Activated CD4-positive, alpha-beta T cell treated with anti-CD3 and anti-CD28 coated beads, Interleukin-2, amount 10 ng/mL, durations not matched to agents 7 days and 5 days (primary cell): ENCODE measurements at regions not wholly inside any gene's neighbourhood (a gene's known extent, or its start where the extent isn't known, plus 50 kb on each side); places are given as distances from the start of the nearest gene placed in this dataset.
"Not testable (repeated sequence)": the region's sequence is repeated elsewhere in the genome, so short reads cannot be mapped to it uniquely, and the experiment has no call there.

Source experiments
- CTCF ChIA-PET: fragments of 350-600 bp; sonication (Branson Sonifier 250); formaldehyde crosslinking; loops from one replicate; lab custom pipeline; 2021; ENCODE audit warnings: antibody characterized with exemption; lab: Charles Lee
- POLR2A ChIA-PET: fragments of 350-600 bp; sonication (Branson Sonifier 250); formaldehyde crosslinking; loops from one replicate; lab custom pipeline; 2021; ENCODE audit warnings: antibody characterized with exemption; lab: Charles Lee
- DNase-seq: peaks from one replicate; pipeline ENCODE4 v3.0.0-alpha.2; 2020
- H3K27ac Mint-ChIP-seq: one replicate; pipeline ENCODE4 v1.8.0; 2021; ENCODE audit warnings: mild to moderate bottlenecking, moderate library complexity, mixed read lengths
- H3K27me3 Mint-ChIP-seq: one replicate; pipeline ENCODE4 v1.8.0; 2021; ENCODE audit warnings: mixed read lengths
- H3K36me3 Mint-ChIP-seq: one replicate; pipeline ENCODE4 v1.8.0; 2021; ENCODE audit warnings: low read depth, mixed read lengths
- H3K4me1 Mint-ChIP-seq: one replicate; pipeline ENCODE4 v1.8.0; 2021; ENCODE audit warnings: mixed read lengths
- H3K4me3 Mint-ChIP-seq: one replicate; pipeline ENCODE4 v1.8.0; 2021; ENCODE audit warnings: mild to moderate bottlenecking, moderate library complexity, mixed read lengths
- H3K9me3 Mint-ChIP-seq: one replicate; pipeline ENCODE4 v1.8.0; 2021; ENCODE audit warnings: mixed read lengths

DNA sequence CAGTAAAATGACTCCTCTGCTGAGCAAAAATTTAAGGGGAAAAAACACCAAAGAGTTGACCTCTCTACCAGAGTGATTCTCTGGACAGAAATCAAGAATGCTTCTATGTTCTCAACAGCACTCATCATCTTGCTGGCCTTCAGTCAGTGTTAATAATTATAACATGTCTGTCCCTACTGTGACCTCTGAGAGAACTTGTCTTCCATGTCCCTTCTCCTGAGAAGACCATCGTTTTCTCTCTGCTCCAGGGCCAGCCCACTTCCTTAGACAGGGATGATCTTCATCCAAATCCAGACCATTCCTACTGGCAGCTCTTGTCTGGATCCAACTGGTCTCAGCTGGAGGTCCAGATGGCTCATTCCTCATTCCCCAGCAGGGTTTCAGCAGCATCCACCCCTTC lies 139.0 kb upstream of the NECTIN3 start:
- no peak overlapping the region for H3K27ac Mint-ChIP-seq
- ChIA-PET CTCF (no interaction called here), POLR2A (no interaction called here)
- peaks cover 17% of the 10 kb centered on the region for H3K27me3 Mint-ChIP-seq
- H3K4me3 Mint-ChIP-seq = no peak overlapping the region
- no peaks in the 10 kb centered on the region for H3K4me1 Mint-ChIP-seq
- no peaks in the 10 kb centered on the region for H3K36me3 Mint-ChIP-seq
- no peaks in the 10 kb centered on the region for H3K9me3 Mint-ChIP-seq
- no peak for DNase-seq

DNA sequence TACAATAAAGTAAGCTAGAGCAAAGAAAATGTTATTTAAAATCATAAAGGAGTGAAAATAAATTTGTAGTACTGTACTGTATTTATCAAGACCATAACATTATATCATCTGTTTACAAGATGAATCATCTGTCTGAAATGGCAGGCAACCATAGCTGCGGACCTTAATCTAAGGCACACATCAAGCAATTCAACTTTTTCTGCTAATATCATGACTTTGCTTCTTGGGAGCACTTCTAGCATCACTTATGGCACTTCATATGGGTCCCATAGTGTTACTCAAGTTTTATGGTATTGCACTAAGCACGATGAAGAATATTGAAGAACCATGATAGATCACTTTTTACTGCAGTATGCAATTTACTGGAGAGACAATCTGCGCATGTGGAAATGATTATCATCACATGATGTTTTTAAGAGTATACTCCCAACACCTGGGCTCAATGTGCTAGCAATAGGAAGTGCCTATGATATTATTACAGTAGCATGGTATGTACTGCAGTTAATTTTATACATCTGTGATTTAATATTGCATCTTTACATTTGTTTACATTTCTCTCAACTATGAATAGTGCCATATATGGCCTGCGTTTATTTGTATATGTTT lies 137.7 kb upstream of the NECTIN3 start:
- POLR2A ChIA-PET = no interaction called here
- H3K4me1 Mint-ChIP-seq = no peaks in the 10 kb centered on the region
- H3K36me3 Mint-ChIP-seq = no peaks in the 10 kb centered on the region
- H3K27me3 Mint-ChIP-seq = peaks cover 15% of the 10 kb centered on the region
- H3K4me3 Mint-ChIP-seq = no peak overlapping the region
- H3K9me3 Mint-ChIP-seq = no peaks in the 10 kb centered on the region
- CTCF ChIA-PET = no interaction called here
- no peak for DNase-seq
- no peak overlapping the region for H3K27ac Mint-ChIP-seq

DNA sequence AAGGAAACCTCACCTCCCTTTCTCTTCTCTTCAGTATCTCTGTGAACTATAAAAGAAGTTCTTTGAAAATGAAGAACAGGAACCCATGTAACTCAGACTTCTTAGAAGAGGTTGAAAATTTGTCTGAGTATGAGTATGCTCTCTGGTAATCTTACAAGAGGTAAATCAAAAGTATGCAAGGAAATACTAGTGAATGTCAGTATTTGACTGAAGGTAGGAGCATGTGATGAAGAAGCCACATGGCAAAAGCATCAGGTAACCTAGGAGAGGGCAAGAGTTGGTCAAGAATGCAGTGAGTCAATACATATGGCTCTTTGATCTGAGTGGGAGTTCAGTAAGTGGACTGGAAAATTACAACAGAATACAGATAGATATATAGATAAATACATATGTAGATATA lies 133.0 kb upstream of the NECTIN3 start:
- H3K27ac Mint-ChIP-seq = no peak overlapping the region
- peaks cover 3% of the 10 kb centered on the region for H3K9me3 Mint-ChIP-seq
- H3K4me3 Mint-ChIP-seq = no peak overlapping the region
- no peaks in the 10 kb centered on the region for H3K36me3 Mint-ChIP-seq
- H3K27me3 Mint-ChIP-seq = peaks cover 10% of the 10 kb centered on the region
- H3K4me1 Mint-ChIP-seq = no peaks in the 10 kb centered on the region
- no peak for DNase-seq
- ChIA-PET CTCF (no interaction called here), POLR2A (no interaction called here)

DNA sequence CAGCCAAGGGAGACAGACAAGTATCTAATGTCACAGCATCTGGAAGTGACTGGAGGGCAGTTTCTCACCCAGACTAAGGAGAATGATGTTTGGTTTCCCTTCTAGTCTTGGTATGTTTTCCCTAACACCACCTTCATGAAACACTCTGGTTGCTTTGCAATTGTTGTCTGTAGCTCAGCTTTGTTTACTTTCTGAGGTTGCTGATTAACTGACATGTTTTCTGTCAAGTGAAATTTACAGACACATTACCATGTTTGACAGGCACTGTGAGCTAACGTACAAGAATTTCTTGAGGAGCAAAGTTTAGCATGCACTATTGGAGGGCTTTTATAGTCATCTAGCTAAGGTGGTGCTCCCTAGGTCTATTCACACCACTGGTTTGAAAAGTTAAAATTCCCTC lies 131.6 kb upstream of the NECTIN3 start:
- ChIA-PET POLR2A (no interaction called here), CTCF (no interaction called here)
- DNase-seq = no peak
- Mint-ChIP-seq H3K36me3 (no peaks in the 10 kb centered on the region), H3K27ac (no peak overlapping the region), H3K4me3 (no peak overlapping the region), H3K27me3 (peaks cover 10% of the 10 kb centered on the region), H3K4me1 (no peaks in the 10 kb centered on the region), H3K9me3 (peaks cover 7% of the 10 kb centered on the region)

DNA sequence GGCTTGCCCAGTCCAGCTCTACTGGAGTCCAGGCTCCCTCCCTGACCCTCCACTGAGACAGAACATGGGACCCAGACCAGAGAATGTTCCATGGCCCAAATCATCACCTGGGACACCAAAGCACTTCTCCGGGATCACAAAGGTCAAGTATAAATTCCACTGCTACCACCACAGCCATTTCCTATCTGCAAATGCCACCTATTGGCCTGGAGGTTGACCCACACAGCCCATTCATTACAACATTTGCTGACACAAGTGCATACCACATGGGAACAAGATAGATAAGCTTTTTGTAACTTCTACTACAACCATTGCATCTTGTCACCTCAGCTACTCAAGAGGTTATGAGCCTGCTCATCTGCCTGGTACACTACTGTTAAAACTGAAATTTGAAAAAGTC lies 126.8 kb upstream of the NECTIN3 start:
- H3K9me3 Mint-ChIP-seq = peaks cover 26% of the 10 kb centered on the region
- no peaks in the 10 kb centered on the region for H3K4me1 Mint-ChIP-seq
- DNase-seq = no peak
- CTCF ChIA-PET = no interaction called here
- H3K36me3 Mint-ChIP-seq = no peaks in the 10 kb centered on the region
- peaks cover 1% of the 10 kb centered on the region for H3K27me3 Mint-ChIP-seq
- no peak overlapping the region for H3K27ac Mint-ChIP-seq
- no peak overlapping the region for H3K4me3 Mint-ChIP-seq
- POLR2A ChIA-PET = no interaction called here

DNA sequence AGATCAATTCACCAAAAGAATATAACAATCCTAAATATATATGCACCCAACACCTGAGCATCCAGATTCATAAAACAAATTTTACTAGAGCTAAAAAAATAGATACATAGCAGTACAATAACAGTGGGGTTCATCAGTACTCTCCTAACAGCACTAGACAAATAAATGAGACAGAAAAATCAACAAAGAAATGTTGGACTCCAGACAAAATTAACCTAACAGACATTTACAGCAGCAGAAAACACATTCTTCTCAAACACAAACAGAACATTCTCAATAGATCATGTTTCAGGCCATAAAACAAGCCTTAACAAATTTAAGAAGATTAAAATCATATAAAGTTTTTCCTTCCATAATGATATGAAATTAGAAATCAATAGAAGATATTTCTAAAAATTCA lies 124.8 kb upstream of the NECTIN3 start:
- ChIA-PET POLR2A (no interaction called here), CTCF (no interaction called here)

DNA sequence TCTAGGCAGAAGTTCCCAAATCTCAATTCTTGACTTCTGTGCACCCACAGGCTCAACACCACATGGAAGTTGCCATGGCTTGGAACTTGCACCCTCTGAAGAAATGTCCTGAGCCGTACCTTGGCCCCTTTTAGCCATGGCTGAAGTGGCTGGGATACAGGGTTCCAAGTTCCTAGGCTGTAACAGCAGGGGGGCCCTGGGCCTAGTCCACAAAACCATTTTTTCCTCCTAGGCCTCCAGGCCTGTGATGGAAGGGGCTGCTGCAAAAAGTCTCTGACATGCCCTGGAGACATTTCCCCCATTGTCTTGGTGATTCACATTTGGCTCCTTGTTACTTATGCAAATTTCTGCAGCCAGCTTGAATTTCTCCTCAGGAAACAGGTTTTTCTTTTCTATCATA lies 122.4 kb upstream of the NECTIN3 start:
- H3K4me3 Mint-ChIP-seq, DNase-seq, H3K4me1 Mint-ChIP-seq, POLR2A ChIA-PET, H3K36me3 Mint-ChIP-seq, H3K27me3 Mint-ChIP-seq, H3K27ac Mint-ChIP-seq, CTCF ChIA-PET: not testable (repeated sequence)
- peaks cover 27% of the 10 kb centered on the region for H3K9me3 Mint-ChIP-seq

More for the DNA sequence above, 124.8 kb upstream of the NECTIN3 start:
- DNase-seq = no peak
- peaks cover under 1% of the 10 kb centered on the region for H3K27me3 Mint-ChIP-seq
- H3K9me3 Mint-ChIP-seq = peaks cover 30% of the 10 kb centered on the region
- no peak overlapping the region for H3K4me3 Mint-ChIP-seq
- H3K4me1 Mint-ChIP-seq = no peaks in the 10 kb centered on the region
- H3K36me3 Mint-ChIP-seq = no peaks in the 10 kb centered on the region
- no peak overlapping the region for H3K27ac Mint-ChIP-seq

DNA sequence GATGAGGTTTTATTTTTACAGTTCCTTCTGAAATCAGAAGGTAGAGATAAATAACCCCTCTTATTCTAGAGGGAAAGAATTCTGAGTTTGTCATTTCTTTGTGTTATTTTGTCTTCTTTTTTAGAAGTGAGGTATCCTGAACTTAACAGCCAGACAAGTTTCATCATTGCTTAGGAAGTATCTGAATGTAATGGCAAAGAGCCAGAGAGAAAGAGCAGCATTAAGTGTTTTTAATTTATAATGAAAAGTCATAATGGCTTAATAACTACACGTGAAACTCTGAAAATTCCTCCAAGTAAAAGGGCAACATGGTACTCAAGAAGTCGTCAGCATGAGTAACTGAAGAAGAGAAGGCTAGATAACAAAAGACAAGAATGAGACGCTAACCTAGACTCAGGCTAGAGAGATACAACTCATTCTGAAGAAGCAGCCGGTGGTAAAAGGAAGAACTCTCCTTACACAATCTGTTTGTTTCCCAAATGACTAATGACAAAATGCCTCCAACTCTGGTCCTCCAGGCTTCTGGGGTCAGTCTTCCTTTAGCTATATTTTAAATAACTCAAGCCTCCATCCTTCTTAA lies 116.2 kb upstream of the NECTIN3 start:
- H3K27ac Mint-ChIP-seq = no peak overlapping the region
- DNase-seq = no peak

DNA sequence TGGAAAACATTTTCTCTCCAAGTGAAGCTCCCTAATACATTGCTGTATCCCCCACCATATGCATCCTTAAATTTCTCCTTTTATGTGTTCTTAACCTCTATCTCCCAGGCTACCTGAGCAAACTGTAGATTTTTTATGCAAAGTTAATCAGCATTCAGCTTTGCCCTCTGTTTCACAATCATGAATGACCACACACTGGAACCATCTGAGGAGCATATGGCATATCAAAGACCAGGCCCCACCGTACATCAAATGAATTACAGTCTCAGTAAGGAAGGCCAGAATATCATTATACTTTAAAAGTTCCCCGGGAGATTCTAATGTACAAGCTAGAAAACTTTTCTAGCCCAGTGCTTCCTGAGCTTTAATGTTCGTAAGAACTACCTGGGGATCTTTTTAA lies 115.5 kb upstream of the NECTIN3 start:
- H3K4me1 Mint-ChIP-seq = no peaks in the 10 kb centered on the region
- no peaks in the 10 kb centered on the region for H3K36me3 Mint-ChIP-seq
- H3K27me3 Mint-ChIP-seq = peaks cover 4% of the 10 kb centered on the region
- POLR2A ChIA-PET = no interaction called here
- H3K4me3 Mint-ChIP-seq = no peak overlapping the region
- CTCF ChIA-PET = no interaction called here
- no peak for DNase-seq
- H3K27ac Mint-ChIP-seq = no peak overlapping the region
- no peaks in the 10 kb centered on the region for H3K9me3 Mint-ChIP-seq

More for the DNA sequence above, 116.2 kb upstream of the NECTIN3 start:
- ChIA-PET CTCF (no interaction called here), POLR2A (no interaction called here)
- Mint-ChIP-seq H3K4me3 (no peak overlapping the region), H3K27me3 (peaks cover 4% of the 10 kb centered on the region), H3K9me3 (no peaks in the 10 kb centered on the region), H3K36me3 (no peaks in the 10 kb centered on the region), H3K4me1 (no peaks in the 10 kb centered on the region)

DNA sequence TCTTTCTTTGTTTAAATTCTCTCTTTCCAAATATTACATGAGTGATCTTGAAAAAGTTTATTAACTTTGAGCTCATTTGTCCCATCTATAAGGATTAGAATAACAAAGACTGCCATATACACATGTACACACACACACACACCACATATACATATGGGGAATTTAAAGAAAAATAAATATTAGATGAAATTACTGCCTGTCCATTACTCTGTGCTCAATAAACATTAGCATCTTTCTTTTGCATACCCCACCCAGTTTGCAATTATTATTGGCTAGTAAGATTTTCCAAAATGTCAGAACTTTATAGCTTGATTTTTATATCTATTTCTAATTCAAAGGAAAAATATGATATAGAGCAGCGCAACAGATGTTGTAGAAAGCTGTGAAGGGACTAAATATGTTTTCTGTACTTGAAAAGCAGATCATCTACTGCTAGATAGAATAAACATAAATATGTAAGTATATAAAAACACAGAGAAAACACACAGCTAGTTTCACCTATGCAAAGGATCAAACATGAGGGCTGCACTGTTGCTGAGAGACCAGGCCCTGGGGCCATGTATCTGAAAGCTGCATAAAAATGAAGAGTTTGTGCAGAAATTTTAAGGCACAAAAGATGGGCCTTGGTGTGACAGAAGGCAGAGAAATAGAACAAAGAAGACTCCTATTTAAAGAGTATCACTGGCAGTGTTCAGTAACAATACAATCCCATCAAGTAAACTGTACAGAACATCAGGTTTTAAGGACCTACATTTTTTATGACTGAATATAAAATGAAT lies 114.2 kb upstream of the NECTIN3 start:
- DNase-seq = no peak
- no peak overlapping the region for H3K4me3 Mint-ChIP-seq
- ChIA-PET POLR2A (no interaction called here), CTCF (no interaction called here)
- no peaks in the 10 kb centered on the region for H3K9me3 Mint-ChIP-seq
- no peak overlapping the region for H3K27ac Mint-ChIP-seq
- H3K36me3 Mint-ChIP-seq = no peaks in the 10 kb centered on the region
- peaks cover 4% of the 10 kb centered on the region for H3K27me3 Mint-ChIP-seq
- H3K4me1 Mint-ChIP-seq = no peaks in the 10 kb centered on the region

DNA sequence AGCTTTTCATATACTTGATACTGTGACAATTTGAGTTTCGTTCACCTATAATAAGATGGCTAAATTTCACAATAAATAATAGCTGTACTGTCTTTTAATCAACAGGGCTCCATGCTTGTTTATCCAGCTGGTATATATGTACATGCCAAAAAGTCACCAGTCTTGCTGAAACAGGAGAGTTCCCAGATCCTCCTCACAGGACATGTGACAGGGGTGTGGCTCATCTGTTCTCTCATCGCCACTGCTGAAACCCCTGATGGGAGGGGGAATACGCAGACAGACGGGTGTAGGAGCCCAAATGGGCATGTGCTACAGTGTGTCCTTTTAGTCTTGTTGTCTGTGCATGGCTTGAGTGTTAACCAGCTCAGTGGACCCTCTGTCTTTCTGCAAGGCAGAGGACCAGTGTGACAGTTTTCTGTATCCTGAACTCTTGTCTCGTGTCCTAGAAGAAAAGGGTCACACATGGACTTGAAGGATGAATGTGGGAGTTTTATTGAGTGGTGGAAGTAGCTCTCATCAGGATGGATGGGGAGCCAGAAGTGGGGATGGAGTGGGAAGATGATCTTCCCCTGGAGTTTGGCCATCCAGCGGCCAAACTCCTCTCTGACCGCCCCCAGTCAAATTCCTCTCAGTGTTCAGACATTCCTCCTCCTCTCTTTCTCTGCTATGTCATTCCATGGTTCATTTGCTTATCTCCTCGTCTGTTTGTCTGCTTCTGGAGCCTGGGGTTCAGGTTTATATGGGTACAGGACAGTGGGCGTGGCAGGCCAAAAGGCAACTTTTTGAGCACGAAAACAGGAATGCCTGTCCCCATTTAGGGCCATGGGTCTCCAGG lies 113.1 kb upstream of the NECTIN3 start:
- Mint-ChIP-seq H3K4me3 (no peak overlapping the region), H3K27ac (no peak overlapping the region), H3K9me3 (no peaks in the 10 kb centered on the region), H3K27me3 (peaks cover 4% of the 10 kb centered on the region), H3K4me1 (no peaks in the 10 kb centered on the region), H3K36me3 (no peaks in the 10 kb centered on the region)
- ChIA-PET CTCF (no interaction called here), POLR2A (no interaction called here)
- no peak for DNase-seq

DNA sequence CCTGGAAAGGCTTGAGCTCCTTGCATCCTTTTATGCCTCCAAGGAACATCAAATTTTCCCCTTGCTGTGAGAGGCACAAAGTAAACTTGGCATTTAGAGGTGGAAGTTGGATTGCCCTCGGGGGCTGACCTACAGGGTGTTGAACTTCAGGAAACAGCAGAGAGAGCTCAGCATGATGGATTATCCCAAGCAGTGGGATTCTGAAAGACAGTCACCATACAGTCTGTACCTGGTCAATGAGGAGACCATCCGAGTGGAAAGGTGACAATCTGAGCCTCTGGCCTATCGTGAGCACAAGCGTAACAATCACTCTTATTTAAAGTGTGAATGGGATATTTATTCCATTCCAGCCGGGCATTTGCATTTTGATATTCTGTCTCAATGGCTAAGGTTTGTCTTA lies 105.6 kb upstream of the NECTIN3 start:
- Mint-ChIP-seq H3K36me3 (no peaks in the 10 kb centered on the region), H3K27ac (no peak overlapping the region), H3K9me3 (peaks cover 8% of the 10 kb centered on the region), H3K4me1 (no peaks in the 10 kb centered on the region), H3K27me3 (peaks cover 2% of the 10 kb centered on the region), H3K4me3 (no peak overlapping the region)
- CTCF ChIA-PET = no interaction called here
- POLR2A ChIA-PET = no interaction called here
- no peak for DNase-seq
